Stimulated activated naive CD8-positive, alpha-beta T cell treated with anti-CD3 and anti-CD28 coated beads, Interleukin-15, amount 100 ng/mL, for 72 hours (primary cell): ENCODE measurements at regions not wholly inside any gene's neighbourhood (a gene's known extent, or its start where the extent isn't known, plus 50 kb on each side); places are given as distances from the start of the nearest gene placed in this dataset.

Source experiments
- ATAC-seq: fragments of 150-1000 bp; cut with Tn5 transposase; 2 replicates; pipeline ENCODE4 v1.10.0; 2021; ENCODE audit warnings: mild to moderate bottlenecking, moderate library complexity
- DNase-seq, 2 donors: peaks; one replicate each; pipeline ENCODE4 v3.0.0; 2021 to 2022
- H3K27ac Mint-ChIP-seq, 2 donors: one replicate each; pipeline ENCODE4 v1.8.0; 2022; ENCODE audit warnings: mild to moderate bottlenecking in 2 of 2, mixed read lengths in 2 of 2, moderate library complexity in 2 of 2
- H3K27me3 Mint-ChIP-seq: one replicate; pipeline ENCODE4 v1.8.0; 2022; ENCODE audit warnings: mixed read lengths
- H3K4me1 Mint-ChIP-seq: one replicate; pipeline ENCODE4 v1.8.0; 2022; ENCODE audit warnings: mild to moderate bottlenecking, mixed read lengths
- H3K4me3 Mint-ChIP-seq, 2 donors: one replicate each; pipeline ENCODE4 v1.8.0; 2022; ENCODE audit warnings: mild to moderate bottlenecking in 2 of 2, mixed read lengths in 2 of 2, moderate library complexity in 1 of 2
- H3K9me3 Mint-ChIP-seq, 2 donors: one replicate each; pipeline ENCODE4 v1.8.0; 2022; ENCODE audit warnings: mixed read lengths in 2 of 2

GRCh38 chrX:43508694-43509093 is 147.4 kb upstream of the MAOA start:
- no peaks in the 10 kb centered on the region for H3K27me3 Mint-ChIP-seq
- H3K4me1 Mint-ChIP-seq: no peaks in the 10 kb centered on the region
- DNase-seq: no peak
- ATAC-seq: no peak
- H3K9me3 Mint-ChIP-seq: no peaks in the 10 kb centered on the region
- H3K4me3 Mint-ChIP-seq: no peak overlapping the region
- no peak overlapping the region for H3K27ac Mint-ChIP-seq

- peaks cover 6% of the 10 kb centered on the region for H3K4me1 Mint-ChIP-seq
- no peak overlapping the region for H3K27ac Mint-ChIP-seq
- ATAC-seq: no peak
- H3K9me3 Mint-ChIP-seq: no peaks in the 10 kb centered on the region
- no peak for DNase-seq
- H3K27me3 Mint-ChIP-seq: no peaks in the 10 kb centered on the region
- H3K4me3 Mint-ChIP-seq: no peak overlapping the region
These were observed 145.9 kb upstream of the MAOA start for GRCh38 chrX:43510209-43510608.

- Mint-ChIP-seq H3K4me1 (peaks cover 6% of the 10 kb centered on the region), H3K4me3 (no peak overlapping the region), H3K27ac (no peak overlapping the region), H3K9me3 (no peaks in the 10 kb centered on the region), H3K27me3 (no peaks in the 10 kb centered on the region)
- ATAC-seq (no peak), DNase-seq (no peak)
These were observed 143.0 kb upstream of the MAOA start for GRCh38 chrX:43513085-43513484.

- no peak overlapping the region for H3K4me3 Mint-ChIP-seq
- no peaks in the 10 kb centered on the region for H3K27me3 Mint-ChIP-seq
- no peak overlapping the region for H3K27ac Mint-ChIP-seq
- H3K9me3 Mint-ChIP-seq: no peaks in the 10 kb centered on the region
- H3K4me1 Mint-ChIP-seq: peaks cover 6% of the 10 kb centered on the region
- ATAC-seq: no peak
- no peak for DNase-seq
These were observed 141.3 kb upstream of the MAOA start for GRCh38 chrX:43514820-43515219.

DNA sequence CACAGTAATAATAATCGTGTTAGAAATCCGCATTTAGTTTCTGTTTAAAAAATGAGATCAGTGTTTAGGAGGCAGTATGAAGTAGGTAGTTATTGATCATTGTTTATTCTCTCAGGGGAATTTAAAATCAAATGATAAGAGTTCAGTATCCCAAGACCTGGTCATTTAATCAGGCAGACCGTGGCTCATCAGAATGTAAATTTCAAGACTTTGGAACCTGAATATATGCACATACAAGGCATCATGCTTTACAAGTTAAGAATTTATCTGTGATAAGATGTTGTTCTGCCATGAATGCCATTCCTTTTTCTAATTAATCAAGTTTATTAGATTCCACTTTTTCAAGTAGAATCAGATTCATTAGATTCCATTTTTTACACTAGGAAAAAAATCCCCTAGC is 133.5 kb upstream of the MAOA start:
- DNase-seq (no peak), ATAC-seq (no peak)
- no peaks in the 10 kb centered on the region for H3K9me3 Mint-ChIP-seq
- H3K27me3 Mint-ChIP-seq: no peaks in the 10 kb centered on the region
- no peak overlapping the region for H3K4me3 Mint-ChIP-seq
- H3K27ac Mint-ChIP-seq: no peak overlapping the region
- H3K4me1 Mint-ChIP-seq: no peaks in the 10 kb centered on the region

- Mint-ChIP-seq H3K27me3 (no peaks in the 10 kb centered on the region), H3K4me1 (peaks cover 4% of the 10 kb centered on the region), H3K9me3 (peaks cover 0 to 8% of the 10 kb centered on the region in 2 donors), H3K4me3 (no peak overlapping the region), H3K27ac (no peak overlapping the region)
- no peak for ATAC-seq
- no peak for DNase-seq
These were observed 130.0 kb upstream of the MAOA start for GRCh38 chrX:43525901-43526610.

- ATAC-seq (no peak), DNase-seq (no peak)
- Mint-ChIP-seq H3K9me3 (peaks cover 5 to 8% of the 10 kb centered on the region in 2 donors), H3K27me3 (no peaks in the 10 kb centered on the region), H3K4me3 (no peak overlapping the region), H3K4me1 (peaks cover 12% of the 10 kb centered on the region), H3K27ac (no peak overlapping the region)
These were observed 129.2 kb upstream of the MAOA start for GRCh38 chrX:43526878-43527277.

DNA sequence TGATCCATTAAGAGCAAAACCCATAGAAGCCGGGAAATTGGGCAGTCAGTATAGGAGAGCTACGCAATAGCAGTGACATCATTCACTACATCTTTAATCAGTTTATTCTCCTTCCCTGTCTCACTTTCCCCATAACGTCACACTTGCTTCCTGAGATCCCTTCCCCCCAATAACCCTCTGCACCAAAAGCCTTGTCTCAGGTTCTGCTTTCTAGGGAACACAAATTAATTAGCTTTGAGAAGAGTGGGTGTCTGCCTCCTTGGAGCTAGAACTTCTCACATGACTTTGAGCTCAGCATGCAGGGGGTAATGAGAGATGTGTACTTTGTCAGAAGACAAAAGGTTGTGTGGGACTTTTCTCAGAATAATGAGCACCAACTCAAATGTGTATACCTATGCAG is 128.3 kb upstream of the MAOA start:
- Mint-ChIP-seq H3K4me3 (no peak overlapping the region), H3K4me1 (peaks cover 13% of the 10 kb centered on the region), H3K27me3 (no peaks in the 10 kb centered on the region), H3K9me3 (peaks cover 5 to 8% of the 10 kb centered on the region in 2 donors), H3K27ac (no peak overlapping the region)
- ATAC-seq: no peak
- DNase-seq: no peak

- Mint-ChIP-seq H3K27me3 (no peaks in the 10 kb centered on the region), H3K27ac (no peak overlapping the region), H3K9me3 (peaks cover 13 to 24% of the 10 kb centered on the region in 2 donors), H3K4me3 (no peak overlapping the region), H3K4me1 (peaks cover 13% of the 10 kb centered on the region)
- DNase-seq (no peak), ATAC-seq (no peak)
These were observed 125.3 kb upstream of the MAOA start for GRCh38 chrX:43530837-43531236.

DNA sequence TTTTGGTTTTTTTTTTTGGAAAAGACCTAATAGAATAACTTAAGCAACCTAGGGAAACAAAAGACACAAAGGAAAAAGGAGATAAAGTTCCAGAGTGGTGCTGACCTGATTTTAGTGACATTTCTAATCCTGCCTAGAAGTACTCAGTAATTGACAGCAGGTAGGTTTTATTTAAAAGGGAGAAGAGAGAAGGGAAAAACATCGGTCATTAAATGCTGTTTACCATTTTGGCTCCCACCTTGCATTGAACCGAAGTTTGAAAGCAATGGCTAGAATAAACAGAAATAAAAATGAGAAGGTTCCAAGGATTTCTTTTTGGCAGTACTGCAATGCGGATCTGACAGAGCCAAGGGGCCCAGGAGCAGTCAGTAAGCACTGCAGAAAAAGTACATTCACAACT is 115.8 kb upstream of the MAOA start:
- Mint-ChIP-seq H3K4me1 (no peaks in the 10 kb centered on the region), H3K4me3 (no peak overlapping the region), H3K27ac (no peak overlapping the region), H3K27me3 (no peaks in the 10 kb centered on the region), H3K9me3 (no peaks in the 10 kb centered on the region)
- no peak for ATAC-seq
- no peak for DNase-seq

- Mint-ChIP-seq H3K4me1 (no peaks in the 10 kb centered on the region), H3K27ac (no peak overlapping the region), H3K4me3 (no peak overlapping the region), H3K27me3 (no peaks in the 10 kb centered on the region), H3K9me3 (no peaks in the 10 kb centered on the region)
- no peak for ATAC-seq
- no peak for DNase-seq
These were observed 104.5 kb upstream of the MAOA start for GRCh38 chrX:43551590-43551989.

- H3K4me1 Mint-ChIP-seq: no peaks in the 10 kb centered on the region
- H3K4me3 Mint-ChIP-seq: no peak overlapping the region
- ATAC-seq (no peak), DNase-seq (no peak)
- H3K27me3 Mint-ChIP-seq: no peaks in the 10 kb centered on the region
- no peaks in the 10 kb centered on the region for H3K9me3 Mint-ChIP-seq
- H3K27ac Mint-ChIP-seq: no peak overlapping the region
These were observed 103.9 kb upstream of the MAOA start for GRCh38 chrX:43552156-43552555.

- DNase-seq: no peak
- no peaks in the 10 kb centered on the region for H3K27me3 Mint-ChIP-seq
- no peak overlapping the region for H3K4me3 Mint-ChIP-seq
- H3K4me1 Mint-ChIP-seq: no peaks in the 10 kb centered on the region
- no peak for ATAC-seq
- H3K9me3 Mint-ChIP-seq: no peaks in the 10 kb centered on the region
- H3K27ac Mint-ChIP-seq: no peak overlapping the region
These were observed 103.4 kb upstream of the MAOA start for GRCh38 chrX:43552703-43553102.

DNA sequence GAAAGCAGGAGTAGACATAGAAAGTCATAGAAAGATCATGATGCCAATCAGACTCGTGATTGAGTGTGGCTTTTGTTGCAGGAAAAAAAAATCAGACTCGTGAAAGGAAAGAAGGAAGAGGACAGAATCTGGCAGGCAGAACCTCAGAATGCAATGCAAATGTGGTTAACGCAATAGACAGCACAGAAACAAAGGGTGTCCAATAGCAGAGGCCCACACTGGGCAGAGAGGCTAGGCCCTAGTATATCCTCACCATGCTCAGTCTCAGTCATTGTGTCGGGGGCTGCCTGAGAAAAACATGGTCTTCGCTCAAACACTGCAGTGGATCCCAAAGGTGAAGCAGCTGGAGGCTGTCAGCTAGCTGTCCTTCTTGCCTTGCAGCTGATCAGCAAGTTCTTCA is 102.8 kb upstream of the MAOA start:
- H3K9me3 Mint-ChIP-seq: no peaks in the 10 kb centered on the region
- ATAC-seq (no peak), DNase-seq (no peak)
- no peaks in the 10 kb centered on the region for H3K27me3 Mint-ChIP-seq
- no peak overlapping the region for H3K4me3 Mint-ChIP-seq
- no peaks in the 10 kb centered on the region for H3K4me1 Mint-ChIP-seq
- H3K27ac Mint-ChIP-seq: no peak overlapping the region

GRCh38 chrX:43556207-43556606 is 99.9 kb upstream of the MAOA start:
- DNase-seq: no peak
- Mint-ChIP-seq H3K9me3 (no peaks in the 10 kb centered on the region), H3K4me3 (no peak overlapping the region), H3K27me3 (no peaks in the 10 kb centered on the region), H3K4me1 (no peaks in the 10 kb centered on the region), H3K27ac (no peak overlapping the region)
- ATAC-seq: no peak

DNA sequence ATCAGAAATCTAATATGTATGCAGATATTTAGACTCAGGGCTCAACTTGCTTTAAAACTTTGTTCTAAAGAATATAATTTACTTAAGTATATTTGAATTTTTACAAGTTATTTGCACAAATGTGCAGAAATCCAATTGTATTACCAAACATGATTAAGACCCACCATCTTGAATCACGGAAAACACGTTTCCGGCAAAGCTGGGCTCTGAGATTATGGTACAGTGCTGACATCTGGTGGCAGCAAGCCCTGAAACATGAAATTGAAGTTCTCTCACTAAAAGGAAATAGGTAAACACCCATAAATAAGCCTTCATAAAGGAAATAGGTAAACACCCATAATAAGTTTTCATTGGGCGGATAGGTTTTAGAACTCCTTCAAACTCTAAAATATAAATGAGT is 98.3 kb upstream of the MAOA start:
- no peaks in the 10 kb centered on the region for H3K4me1 Mint-ChIP-seq
- no peak overlapping the region for H3K27ac Mint-ChIP-seq
- no peaks in the 10 kb centered on the region for H3K27me3 Mint-ChIP-seq
- no peaks in the 10 kb centered on the region for H3K9me3 Mint-ChIP-seq
- H3K4me3 Mint-ChIP-seq: no peak overlapping the region
- DNase-seq (peak; percentile 38 to 52), ATAC-seq (no peak)

- ATAC-seq (no peak), DNase-seq (peak; percentile 16 to 20)
- Mint-ChIP-seq H3K9me3 (no peaks in the 10 kb centered on the region), H3K4me3 (no peak overlapping the region), H3K27me3 (no peaks in the 10 kb centered on the region), H3K4me1 (no peaks in the 10 kb centered on the region), H3K27ac (no peak overlapping the region)
These were observed 96.5 kb upstream of the MAOA start for GRCh38 chrX:43559644-43560043.
